H9 (cell line): ENCODE measurements at regions not wholly inside any gene's neighbourhood (a gene's known extent, or its start where the extent isn't known, plus 50 kb on each side); places are given as distances from the start of the nearest gene placed in this dataset.

Source experiments
- DNase-seq: peaks from one replicate; pipeline ENCODE4 v3.0.0-alpha.2; 2017
- H2AFZ ChIP-seq: one replicate; pipeline ENCODE4 v1.6.1; 2013; ENCODE audit warnings: mild to moderate bottlenecking, low read length, control low read depth, moderate library complexity
- H2AK5ac ChIP-seq: 2 replicates; pipeline ENCODE4 v1.6.1; 2013; ENCODE audit warnings: low read length, control low read depth, mixed read lengths; ENCODE audit not compliant: insufficient read length
- H2BK120ac ChIP-seq: one replicate; pipeline ENCODE4 v1.6.1; 2013; ENCODE audit warnings: low read depth, mild to moderate bottlenecking, low read length, control low read depth, inconsistent platforms; ENCODE audit not compliant: poor library complexity, severe bottlenecking
- H2BK12ac ChIP-seq: 2 replicates; pipeline ENCODE4 v1.6.1; 2013; ENCODE audit warnings: low read length, control low read depth, mixed read lengths, low read depth; ENCODE audit not compliant: insufficient read length
- H2BK15ac ChIP-seq: 2 replicates; pipeline ENCODE4 v1.6.1; 2013; ENCODE audit warnings: low read depth, low read length, control low read depth
- H2BK20ac ChIP-seq: one replicate; pipeline ENCODE4 v1.6.1; 2013; ENCODE audit warnings: low read depth, mild to moderate bottlenecking, low read length, control low read depth, inconsistent platforms; ENCODE audit not compliant: poor library complexity, severe bottlenecking
- H2BK5ac ChIP-seq: 2 replicates; pipeline ENCODE4 v1.6.1; 2013; ENCODE audit warnings: low read length, control low read depth, mixed read lengths; ENCODE audit not compliant: insufficient read length
- H3K14ac ChIP-seq: 2 replicates; pipeline ENCODE4 v1.6.1; 2013; ENCODE audit warnings: low read length, control low read depth; ENCODE audit not compliant: insufficient read depth
- H3K18ac ChIP-seq: 2 replicates; pipeline ENCODE4 v1.6.1; 2013; ENCODE audit warnings: low read depth, mild to moderate bottlenecking, mixed read lengths, low read length, control low read depth; ENCODE audit not compliant: insufficient read length
- H3K23ac ChIP-seq: 2 replicates; pipeline ENCODE4 v1.6.1; 2013; ENCODE audit warnings: low read length, control low read depth, mixed read lengths, low read depth; ENCODE audit not compliant: insufficient read length
- H3K23me2 ChIP-seq: 2 replicates; pipeline ENCODE4 v1.6.1; 2013; ENCODE audit warnings: low read depth, mild to moderate bottlenecking, mixed read lengths, low read length, control low read depth; ENCODE audit not compliant: insufficient read length, poor library complexity, severe bottlenecking
- H3K27ac ChIP-seq: 2 replicates; pipeline ENCODE4 v1.5.1; 2013; ENCODE audit warnings: low read length, control low read depth, mixed read lengths, low read depth; ENCODE audit not compliant: insufficient read length
- H3K27me3 ChIP-seq: 2 replicates; pipeline ENCODE4 v1.6.1; 2013; ENCODE audit warnings: low read length, control low read depth, inconsistent platforms; ENCODE audit not compliant: insufficient read depth
- H3K4ac ChIP-seq: 2 replicates; pipeline ENCODE4 v1.6.1; 2013; ENCODE audit warnings: low read depth, mild to moderate bottlenecking, control low read depth, inconsistent platforms, low read length, moderate library complexity
- H3K4me1 ChIP-seq: 2 replicates; pipeline ENCODE4 v1.6.1; 2013; ENCODE audit warnings: low read length, control low read depth, inconsistent platforms; ENCODE audit not compliant: insufficient read depth
- H3K4me2 ChIP-seq: 2 replicates; pipeline ENCODE4 v1.6.1; 2013; ENCODE audit warnings: low read length, control low read depth, mixed read lengths; ENCODE audit not compliant: insufficient read length, insufficient read depth
- H3K56ac ChIP-seq: 2 replicates; pipeline ENCODE4 v1.6.1; 2013; ENCODE audit warnings: low read depth, mild to moderate bottlenecking, mixed read lengths, low read length, control low read depth; ENCODE audit not compliant: insufficient read length
- H3K79me1 ChIP-seq: 2 replicates; pipeline ENCODE4 v1.6.1; 2013; ENCODE audit warnings: low read depth, mild to moderate bottlenecking, moderate library complexity, low read length, control low read depth, inconsistent platforms; ENCODE audit not compliant: insufficient read depth, poor library complexity, severe bottlenecking
- H3K79me2 ChIP-seq: 2 replicates; pipeline ENCODE4 v1.6.1; 2013; ENCODE audit warnings: low read length, control low read depth, inconsistent platforms; ENCODE audit not compliant: insufficient read depth
- H3K9ac ChIP-seq: 2 replicates; pipeline ENCODE4 v1.6.1; 2013; ENCODE audit warnings: low read length, control low read depth, mixed read lengths; ENCODE audit not compliant: insufficient read length; ENCODE audit errors: extremely low read depth
- H3K9me3 ChIP-seq: one replicate; pipeline ENCODE4 v1.6.1; 2013; ENCODE audit warnings: low read depth, low read length, inconsistent platforms; ENCODE audit not compliant: control insufficient read depth
- H3T11ph ChIP-seq: one replicate; pipeline ENCODE4 v1.6.1; 2013; ENCODE audit warnings: mild to moderate bottlenecking, low read length, control low read depth, inconsistent platforms
- H4K20me1 ChIP-seq: one replicate; pipeline ENCODE4 v1.6.1; 2013; ENCODE audit not compliant: control insufficient read depth, insufficient read length, insufficient read depth
- H4K5ac ChIP-seq: 2 replicates; pipeline ENCODE4 v1.6.1; 2013; ENCODE audit warnings: low read depth, mild to moderate bottlenecking, mixed read lengths, low read length, control low read depth; ENCODE audit not compliant: insufficient read length
- H4K8ac ChIP-seq: replicated peaks from 2 replicates; pipeline ENCODE4 v1.6.1; 2013; ENCODE audit warnings: low read length, control low read depth, mixed read lengths, low read depth; ENCODE audit not compliant: insufficient read length
- H4K91ac ChIP-seq: 2 replicates; pipeline ENCODE4 v1.6.1; 2013; ENCODE audit warnings: low read depth, mild to moderate bottlenecking, moderate library complexity, mixed read lengths, low read length, control low read depth; ENCODE audit not compliant: insufficient read length
- H3K27ac Mint-ChIP-seq, 3 experiments: 2 replicates in 2 of 3; 3 replicates in 1 of 3; pipeline ENCODE4 v1.8.0; 2020 to 2021; ENCODE audit warnings: mixed read lengths in 3 of 3, mild to moderate bottlenecking in 1 of 3, moderate library complexity in 1 of 3
- H3K27me3 Mint-ChIP-seq: 2 replicates; pipeline ENCODE4 v1.8.0; 2021; ENCODE audit warnings: low read depth, mild to moderate bottlenecking, moderate library complexity, mixed read lengths
- H3K36me3 Mint-ChIP-seq, 3 experiments: 2 replicates in 2 of 3; 3 replicates in 1 of 3; pipeline ENCODE4 v1.8.0; 2020 to 2021; ENCODE audit warnings: low read depth in 3 of 3, mixed read lengths in 3 of 3; ENCODE audit not compliant: insufficient read depth in 1 of 3
- H3K4me1 Mint-ChIP-seq, 2 experiments: 2 replicates each; pipeline ENCODE4 v1.8.0; 2020; ENCODE audit warnings: mixed read lengths in 2 of 2
- H3K4me3 Mint-ChIP-seq, 2 experiments: 2 replicates in 1 of 2; 3 replicates in 1 of 2; pipeline ENCODE4 v1.8.0; 2020 to 2021; ENCODE audit warnings: mild to moderate bottlenecking in 2 of 2, mixed read lengths in 2 of 2, moderate library complexity in 1 of 2
- H3K9me3 Mint-ChIP-seq, 2 experiments: 2 replicates in 1 of 2; 3 replicates in 1 of 2; pipeline ENCODE4 v1.8.0; 2020; ENCODE audit warnings: mild to moderate bottlenecking in 2 of 2, mixed read lengths in 2 of 2, moderate library complexity in 1 of 2
- WGBS: extraction: QIAGEN DNeasy Blood & Tissue Kit; methylation state at CpG from one replicate; pipeline ENCODE4 v1.1.7; 2013; ENCODE audit warnings: missing lambda C conversion rate, low lambda C conversion rate, mixed read lengths; ENCODE audit not compliant: insufficient read length; ENCODE audit errors: extremely low coverage; 5-methylcytosine and 5-hydroxymethylcytosine counted together
- TF ChIP-seq, protein P1 (sequence below): fragments of 200-600 bp; sonication (generic); conservative IDR thresholded peaks from 3 replicates; pipeline ENCODE4 v1.8.0; 2021; ENCODE audit warnings: antibody characterized with exemption, mild to moderate bottlenecking

DNA sequence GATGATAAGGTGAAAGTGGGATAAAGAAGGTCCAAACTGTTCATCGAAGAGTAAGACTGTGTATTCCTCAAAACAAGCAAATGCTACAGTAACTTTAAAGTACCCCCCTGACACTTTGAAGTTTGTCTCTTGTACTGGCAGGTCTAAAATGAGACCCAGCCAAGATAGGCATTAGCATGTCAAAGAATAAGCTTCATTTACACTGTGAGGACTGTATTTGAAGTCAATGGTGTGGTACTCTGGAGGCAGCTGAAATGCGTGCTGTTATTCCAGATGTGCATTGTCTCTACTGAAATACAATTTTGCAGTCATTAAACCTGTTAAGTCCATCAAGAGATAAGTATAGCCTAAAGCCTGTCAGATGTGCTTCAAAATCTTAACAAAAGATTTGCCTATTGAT lies 288.9 kb upstream of the TECRL start:
- Histone ChIP-seq H2BK20ac (no peak overlapping the region), H2BK15ac (no peak overlapping the region), H3K23me2 (no peaks in the 10 kb centered on the region), H3K27ac (no peak overlapping the region), H3K4me2 (no peak overlapping the region), H3K4ac (no peak overlapping the region), H2BK120ac (no peak overlapping the region), H3K27me3 (no peaks in the 10 kb centered on the region), H4K20me1 (no peaks in the 10 kb centered on the region), H3K9ac (no peak overlapping the region), H2BK12ac (no peak overlapping the region), H4K5ac (no peak overlapping the region), H3K79me1 (no peaks in the 10 kb centered on the region), H3K79me2 (no peaks in the 10 kb centered on the region), H4K8ac (no peak overlapping the region), H3K23ac (no peak overlapping the region), H4K91ac (no peak overlapping the region), H3T11ph (no peak overlapping the region), H2BK5ac (no peak overlapping the region), H2AFZ (no peak overlapping the region), H3K9me3 (no peaks in the 10 kb centered on the region), H3K4me1 (no peaks in the 10 kb centered on the region), H3K56ac (no peak overlapping the region), H3K18ac (no peak overlapping the region), H2AK5ac (no peak overlapping the region), H3K14ac (no peak overlapping the region)
- TF ChIP-seq, protein P1, sequence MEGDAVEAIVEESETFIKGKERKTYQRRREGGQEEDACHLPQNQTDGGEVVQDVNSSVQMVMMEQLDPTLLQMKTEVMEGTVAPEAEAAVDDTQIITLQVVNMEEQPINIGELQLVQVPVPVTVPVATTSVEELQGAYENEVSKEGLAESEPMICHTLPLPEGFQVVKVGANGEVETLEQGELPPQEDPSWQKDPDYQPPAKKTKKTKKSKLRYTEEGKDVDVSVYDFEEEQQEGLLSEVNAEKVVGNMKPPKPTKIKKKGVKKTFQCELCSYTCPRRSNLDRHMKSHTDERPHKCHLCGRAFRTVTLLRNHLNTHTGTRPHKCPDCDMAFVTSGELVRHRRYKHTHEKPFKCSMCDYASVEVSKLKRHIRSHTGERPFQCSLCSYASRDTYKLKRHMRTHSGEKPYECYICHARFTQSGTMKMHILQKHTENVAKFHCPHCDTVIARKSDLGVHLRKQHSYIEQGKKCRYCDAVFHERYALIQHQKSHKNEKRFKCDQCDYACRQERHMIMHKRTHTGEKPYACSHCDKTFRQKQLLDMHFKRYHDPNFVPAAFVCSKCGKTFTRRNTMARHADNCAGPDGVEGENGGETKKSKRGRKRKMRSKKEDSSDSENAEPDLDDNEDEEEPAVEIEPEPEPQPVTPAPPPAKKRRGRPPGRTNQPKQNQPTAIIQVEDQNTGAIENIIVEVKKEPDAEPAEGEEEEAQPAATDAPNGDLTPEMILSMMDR: no peak
- Mint-ChIP-seq H3K27me3 (no peaks in the 10 kb centered on the region), H3K9me3 (no peaks in the 10 kb centered on the region; a peak in 1 of 5 replicates), H3K27ac (no peak overlapping the region; a peak in 1 of 7 replicates), H3K4me3 (no peak overlapping the region), H3K36me3 (no peaks in the 10 kb centered on the region), H3K4me1 (peaks cover 5 to 8% of the 10 kb centered on the region in 2 experiments)
- WGBS: no CpG with 5 or more reads among the region's 2 CpGs
- DNase-seq: no peak
